GM10248 (cell line): ENCODE measurements at regions not wholly inside any gene's neighbourhood (a gene's known extent, or its start where the extent isn't known, plus 50 kb on each side); places are given as distances from the start of the nearest gene placed in this dataset.

Experiments
- CTCF ChIA-PET: fragments of 300-600 bp; sonication (Branson Sonifier 250); formaldehyde crosslinking; extraction: SDS; loops from one replicate; lab custom pipeline; 2021; ENCODE audit warnings: antibody characterized with exemption; lab: Yijun Ruan, JAX
- POLR2A ChIA-PET: fragments of 350-650 bp; sonication (Branson Sonifier 250); formaldehyde crosslinking; extraction: SDS; loops from one replicate; lab custom pipeline; 2020; ENCODE audit warnings: antibody characterized with exemption; lab: Yijun Ruan, JAX
- DNase-seq: peaks from one replicate; pipeline ENCODE4 v3.0.0; 2012; ENCODE audit errors: extremely low spot score
- TF ChIP-seq, protein P1 (sequence below): IDR thresholded peaks from 2 replicates; pipeline ENCODE4 v1.5.1; 2012; ENCODE audit warnings: mild to moderate bottlenecking, low read depth; ENCODE audit errors: extremely low read depth, missing control alignments, control extremely low read depth

- CTCF ChIA-PET: no interaction called here
- DNase-seq: no peak
- TF ChIP-seq, protein P1, sequence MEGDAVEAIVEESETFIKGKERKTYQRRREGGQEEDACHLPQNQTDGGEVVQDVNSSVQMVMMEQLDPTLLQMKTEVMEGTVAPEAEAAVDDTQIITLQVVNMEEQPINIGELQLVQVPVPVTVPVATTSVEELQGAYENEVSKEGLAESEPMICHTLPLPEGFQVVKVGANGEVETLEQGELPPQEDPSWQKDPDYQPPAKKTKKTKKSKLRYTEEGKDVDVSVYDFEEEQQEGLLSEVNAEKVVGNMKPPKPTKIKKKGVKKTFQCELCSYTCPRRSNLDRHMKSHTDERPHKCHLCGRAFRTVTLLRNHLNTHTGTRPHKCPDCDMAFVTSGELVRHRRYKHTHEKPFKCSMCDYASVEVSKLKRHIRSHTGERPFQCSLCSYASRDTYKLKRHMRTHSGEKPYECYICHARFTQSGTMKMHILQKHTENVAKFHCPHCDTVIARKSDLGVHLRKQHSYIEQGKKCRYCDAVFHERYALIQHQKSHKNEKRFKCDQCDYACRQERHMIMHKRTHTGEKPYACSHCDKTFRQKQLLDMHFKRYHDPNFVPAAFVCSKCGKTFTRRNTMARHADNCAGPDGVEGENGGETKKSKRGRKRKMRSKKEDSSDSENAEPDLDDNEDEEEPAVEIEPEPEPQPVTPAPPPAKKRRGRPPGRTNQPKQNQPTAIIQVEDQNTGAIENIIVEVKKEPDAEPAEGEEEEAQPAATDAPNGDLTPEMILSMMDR: no peak
- POLR2A ChIA-PET: no interaction called here
These were observed 1322.9 kb upstream of the TMEFF2 start for GRCh38 chr2:193517615-193518014.

GRCh38 chr2:193506035-193506434 is 1311.3 kb upstream of the TMEFF2 start:
- TF ChIP-seq, protein P1: no peak
- CTCF ChIA-PET: no interaction called here
- POLR2A ChIA-PET: no interaction called here
- DNase-seq: no peak

GRCh38 chr2:193505620-193506019 is 1310.9 kb upstream of the TMEFF2 start:
- CTCF ChIA-PET: no interaction called here
- peak; percentile 16 for DNase-seq
- TF ChIP-seq, protein P1: no peak
- POLR2A ChIA-PET: no interaction called here

DNA sequence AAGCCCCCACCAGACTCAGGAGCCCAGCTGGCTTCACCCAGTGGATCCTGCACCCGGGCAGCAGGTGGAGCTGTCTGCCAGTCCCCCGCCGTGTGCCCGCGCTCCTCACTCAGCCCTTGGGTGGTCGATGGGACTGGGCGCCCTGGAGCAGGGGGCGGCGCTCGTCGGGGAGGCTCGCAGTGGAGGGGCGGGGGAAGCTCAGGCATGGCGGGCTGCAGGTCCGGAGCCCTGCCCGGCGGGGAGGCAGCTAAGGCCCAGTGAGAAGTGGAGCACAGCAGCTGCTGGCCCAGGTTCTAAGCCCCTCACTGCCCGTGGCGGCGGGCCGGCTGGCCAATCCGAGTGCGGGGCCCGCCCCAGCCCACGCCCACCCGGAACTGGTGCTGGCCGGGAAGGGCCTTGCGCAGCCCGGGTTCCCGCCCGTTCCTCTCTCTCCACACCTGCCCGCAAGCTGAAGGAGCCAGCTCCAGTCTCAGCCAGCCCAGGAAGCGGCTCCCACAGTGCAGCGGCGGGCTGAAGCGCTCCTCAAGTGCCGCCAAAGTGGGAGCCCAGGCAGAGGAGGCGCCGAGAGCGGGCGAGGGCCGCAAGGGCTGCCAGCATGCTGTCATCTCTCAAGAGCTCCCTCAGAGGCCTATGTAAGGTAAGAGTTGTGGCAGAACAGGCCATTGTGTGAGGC is 1307.8 kb upstream of the TMEFF2 start:
- CTCF ChIA-PET: interaction anchor here (1.0 to 1.6 kb wide), 3 partner anchors 10 to 36 kb away, joined by 3 read pairs; no protein-coding TSS in a partner anchor
- TF ChIP-seq, protein P1: no peak
- POLR2A ChIA-PET: no interaction called here
- peak; percentile 34 for DNase-seq

DNA sequence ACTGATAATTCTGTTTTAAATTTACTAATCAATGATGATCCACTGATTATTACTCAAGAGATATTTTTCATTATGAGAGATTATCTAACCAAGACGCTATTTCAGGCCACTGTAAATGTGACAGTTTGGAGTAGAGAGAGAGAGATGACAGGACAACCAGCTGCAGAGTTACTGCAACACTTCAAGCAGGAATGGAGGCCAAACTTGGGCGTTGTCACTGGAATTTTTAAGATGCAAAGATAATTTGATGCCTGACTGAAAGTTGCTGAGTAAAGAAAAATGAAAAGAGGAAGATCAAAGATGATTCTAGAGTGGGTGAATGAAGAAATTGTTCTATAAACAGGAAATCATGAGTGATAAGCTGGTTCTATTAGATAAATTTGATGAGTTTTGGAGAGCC is 1302.1 kb upstream of the TMEFF2 start:
- no peak for DNase-seq
- ChIA-PET CTCF (interaction anchor here (1.3 kb wide), 1 partner anchor 9 kb away, joined by 3 read pairs; no protein-coding TSS in a partner anchor), POLR2A (no interaction called here)

DNA sequence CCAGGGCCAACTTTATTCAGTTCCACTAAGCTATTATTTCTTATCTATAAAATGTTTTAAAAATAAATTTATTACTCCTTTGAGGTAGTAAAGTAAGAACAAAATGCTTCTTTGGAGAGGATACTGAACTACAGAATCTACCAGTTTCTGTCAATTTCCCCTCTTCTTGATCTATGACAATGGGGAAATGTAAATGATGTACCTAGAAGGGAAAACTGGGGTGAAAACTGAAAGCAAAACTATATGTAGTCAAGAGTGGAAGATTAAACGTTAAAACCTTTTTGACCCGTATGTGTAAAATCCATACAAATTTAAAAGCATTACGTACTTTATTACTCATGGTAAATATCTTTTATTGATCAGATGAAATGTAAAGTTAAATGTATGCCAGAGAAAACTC is 1287.8 kb upstream of the TMEFF2 start:
- DNase-seq: peak; percentile 18
- CTCF ChIA-PET: interaction anchor here (1.0 kb wide), 1 partner anchor 19 kb away, joined by 3 read pairs; no protein-coding TSS in a partner anchor
- TF ChIP-seq, protein P1: no peak
- POLR2A ChIA-PET: no interaction called here

More for the DNA sequence above, 1302.1 kb upstream of the TMEFF2 start:
- TF ChIP-seq, protein P1: no peak

GRCh38 chr2:193480187-193480586 is 1285.5 kb upstream of the TMEFF2 start:
- CTCF ChIA-PET: no interaction called here
- POLR2A ChIA-PET: no interaction called here
- no peak for DNase-seq
- TF ChIP-seq, protein P1: no peak
